GM20000 (cell line): ENCODE measurements at regions not wholly inside any gene's neighbourhood (a gene's known extent, or its start where the extent isn't known, plus 50 kb on each side); places are given as distances from the start of the nearest gene placed in this dataset.

Experiments
- DNase-seq: peaks from one replicate; pipeline ENCODE4 v3.0.0; 2012; ENCODE audit warnings: low spot score
- TF ChIP-seq, protein P1 (sequence below): IDR thresholded peaks from 2 replicates; pipeline ENCODE4 v1.5.1; 2012; ENCODE audit warnings: mild to moderate bottlenecking, control low read depth; ENCODE audit errors: extremely low read depth, missing control alignments

DNA sequence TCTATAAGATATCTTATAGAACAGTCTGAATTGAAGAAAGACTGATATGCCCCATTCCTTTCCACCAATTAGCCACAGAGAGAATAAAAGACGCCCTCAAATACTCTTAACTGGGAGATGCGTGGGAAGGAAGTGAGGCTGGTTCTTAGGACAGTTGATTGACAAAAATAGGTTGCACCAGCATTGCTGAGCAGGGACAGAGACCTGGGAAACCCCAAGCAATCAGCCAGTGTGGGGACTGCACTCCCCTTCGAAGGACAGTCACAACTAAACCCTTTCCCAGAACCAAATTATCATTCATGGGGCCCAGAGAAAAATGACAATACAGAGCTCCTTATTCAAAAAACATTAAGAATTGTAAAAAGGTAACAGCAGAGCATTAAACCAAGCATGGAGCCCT is 196.9 kb upstream of the GHITM start:
- no peak for DNase-seq
- TF ChIP-seq, protein P1, sequence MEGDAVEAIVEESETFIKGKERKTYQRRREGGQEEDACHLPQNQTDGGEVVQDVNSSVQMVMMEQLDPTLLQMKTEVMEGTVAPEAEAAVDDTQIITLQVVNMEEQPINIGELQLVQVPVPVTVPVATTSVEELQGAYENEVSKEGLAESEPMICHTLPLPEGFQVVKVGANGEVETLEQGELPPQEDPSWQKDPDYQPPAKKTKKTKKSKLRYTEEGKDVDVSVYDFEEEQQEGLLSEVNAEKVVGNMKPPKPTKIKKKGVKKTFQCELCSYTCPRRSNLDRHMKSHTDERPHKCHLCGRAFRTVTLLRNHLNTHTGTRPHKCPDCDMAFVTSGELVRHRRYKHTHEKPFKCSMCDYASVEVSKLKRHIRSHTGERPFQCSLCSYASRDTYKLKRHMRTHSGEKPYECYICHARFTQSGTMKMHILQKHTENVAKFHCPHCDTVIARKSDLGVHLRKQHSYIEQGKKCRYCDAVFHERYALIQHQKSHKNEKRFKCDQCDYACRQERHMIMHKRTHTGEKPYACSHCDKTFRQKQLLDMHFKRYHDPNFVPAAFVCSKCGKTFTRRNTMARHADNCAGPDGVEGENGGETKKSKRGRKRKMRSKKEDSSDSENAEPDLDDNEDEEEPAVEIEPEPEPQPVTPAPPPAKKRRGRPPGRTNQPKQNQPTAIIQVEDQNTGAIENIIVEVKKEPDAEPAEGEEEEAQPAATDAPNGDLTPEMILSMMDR: no peak

DNA sequence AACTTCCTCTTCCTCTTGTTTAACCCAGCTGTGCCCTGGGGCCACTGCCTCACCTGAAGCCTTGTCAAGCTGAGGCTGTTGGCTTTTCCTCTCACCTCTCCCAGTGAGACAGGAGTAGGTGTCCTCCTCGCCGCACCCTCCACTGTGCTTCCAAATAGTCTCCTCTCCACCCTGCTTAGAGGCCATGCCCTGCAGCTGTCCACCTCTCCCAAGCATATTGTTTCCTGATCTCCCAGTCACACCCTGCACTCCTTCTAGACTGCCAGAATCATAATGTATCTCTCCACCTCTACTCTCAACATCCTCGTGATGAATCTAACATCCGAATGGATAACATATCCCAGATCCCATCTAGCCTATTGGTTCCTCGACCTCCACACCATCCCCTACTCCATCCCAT is 196.3 kb upstream of the GHITM start:
- TF ChIP-seq, protein P1: no peak
- DNase-seq: no peak

DNA sequence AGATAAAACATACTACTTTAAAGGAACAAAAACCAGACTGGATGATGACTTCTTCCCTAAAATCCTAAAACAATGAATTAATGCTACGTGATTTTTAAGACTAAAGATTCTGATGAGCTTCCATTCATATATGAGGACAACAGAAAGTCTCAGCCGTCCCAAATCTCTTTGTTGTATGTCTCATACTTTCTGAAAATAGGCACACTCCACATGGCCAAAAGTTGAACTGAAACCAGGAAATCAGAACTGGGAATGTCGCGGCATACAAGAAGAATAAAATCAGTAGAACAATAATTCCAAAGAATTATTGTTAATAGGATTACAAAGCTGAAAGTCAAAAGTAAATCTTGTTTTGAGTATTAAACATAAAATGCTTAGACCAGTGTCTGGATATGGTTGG is 195.4 kb upstream of the GHITM start:
- TF ChIP-seq, protein P1: no peak
- no peak for DNase-seq

DNA sequence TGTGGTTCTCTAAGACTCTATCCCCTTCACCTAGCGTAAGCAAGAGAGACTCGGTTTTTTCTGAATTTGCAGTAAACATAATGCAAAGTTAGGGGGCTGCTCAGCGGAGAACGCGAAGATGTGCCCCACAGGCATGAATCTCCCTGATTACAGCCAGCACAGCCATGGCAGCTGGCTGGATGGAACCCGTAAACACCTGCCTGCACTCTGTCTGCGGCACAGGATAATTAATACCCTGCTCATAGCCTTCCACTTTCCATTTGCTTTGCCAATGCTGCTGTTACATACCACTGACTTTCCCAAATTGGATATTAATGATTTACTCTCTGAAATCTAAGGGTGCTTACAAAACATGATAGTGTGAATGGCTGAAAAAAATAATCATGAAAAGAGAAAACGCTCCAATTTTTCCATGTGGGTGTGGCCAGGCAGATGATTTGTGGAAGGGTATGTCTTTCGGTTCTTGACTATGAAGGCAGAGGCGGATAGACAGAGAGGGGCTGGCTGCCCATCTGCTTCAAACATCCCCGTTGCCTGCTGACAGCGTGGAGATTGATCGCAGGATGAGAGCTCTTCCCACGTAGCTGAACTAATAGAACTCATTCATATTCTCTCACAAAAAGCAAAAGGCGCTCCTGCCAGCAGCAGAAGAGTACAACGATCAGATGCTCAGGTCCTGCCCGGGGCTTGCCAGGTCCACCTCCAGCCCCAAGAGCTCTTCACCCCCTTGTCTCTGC is 193.2 kb upstream of the GHITM start:
- TF ChIP-seq, protein P1: no peak

DNA sequence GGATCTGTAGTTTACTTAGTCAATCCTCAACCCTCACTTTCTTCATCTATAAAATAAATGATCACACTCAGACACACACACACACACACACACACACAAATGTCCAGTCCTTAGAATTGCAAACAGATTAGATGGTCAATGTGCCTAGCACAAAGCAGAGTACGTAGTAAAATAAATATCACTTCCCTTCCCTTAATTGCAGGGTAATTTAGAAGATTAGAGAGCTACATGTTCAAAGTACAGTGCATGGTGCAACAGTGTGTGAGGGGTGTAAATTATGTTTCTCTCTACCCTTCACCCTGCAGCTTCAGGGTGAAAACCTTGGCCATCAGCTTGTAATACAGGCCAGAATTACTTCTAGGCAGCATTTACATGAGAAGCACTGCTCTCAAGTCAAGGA is 187.0 kb upstream of the GHITM start:
- TF ChIP-seq, protein P1: no peak
- DNase-seq: no peak

More for the DNA sequence above, 193.2 kb upstream of the GHITM start:
- no peak for DNase-seq

DNA sequence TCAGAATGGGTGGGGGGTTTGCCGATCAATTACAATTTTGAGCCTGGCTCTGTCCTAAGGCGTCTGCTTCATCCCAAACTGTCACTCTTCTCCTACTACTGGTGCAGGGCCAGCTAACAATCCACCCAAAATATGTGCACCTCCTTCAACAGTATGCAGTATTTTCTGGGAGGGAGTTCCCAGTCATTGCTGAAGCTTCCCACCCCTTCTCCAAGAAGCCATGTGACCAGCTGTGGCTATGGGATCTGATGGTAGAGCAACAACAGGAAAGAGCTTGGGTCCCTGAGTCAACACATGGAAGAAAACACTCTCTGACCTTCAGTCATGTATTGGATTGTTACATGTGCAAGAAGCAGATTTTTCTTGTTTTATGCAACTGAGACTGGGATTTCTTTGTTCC is 185.7 kb upstream of the GHITM start:
- TF ChIP-seq, protein P1: no peak
- DNase-seq: no peak

DNA sequence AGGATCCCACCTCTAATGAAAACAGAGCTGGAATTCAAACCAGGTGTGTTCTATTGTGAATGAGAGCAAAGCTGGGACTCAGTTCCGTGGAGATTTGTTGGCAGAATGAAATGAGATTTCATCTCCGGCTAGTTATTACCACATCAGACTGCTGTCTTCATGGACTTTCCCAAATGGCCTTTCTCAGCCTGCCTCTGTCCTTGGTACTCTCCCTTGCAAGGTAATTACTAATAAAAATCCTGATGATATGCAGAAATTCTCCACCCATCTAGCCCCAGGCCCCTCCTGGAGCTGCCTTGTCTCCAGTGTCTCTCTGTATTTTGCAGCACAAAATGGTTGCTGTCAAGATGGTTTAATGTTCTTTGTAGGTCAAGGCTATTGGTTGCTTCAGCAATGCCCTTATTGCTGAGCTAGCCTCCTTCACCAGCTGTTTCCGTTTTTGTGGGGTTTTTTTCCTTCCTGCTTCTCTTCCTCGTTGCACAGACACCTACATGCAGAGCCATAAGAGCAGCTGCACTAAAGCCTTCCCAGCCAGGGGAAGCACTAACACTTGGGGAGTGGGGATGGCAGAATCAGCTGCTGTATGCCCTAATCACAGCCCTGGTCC is 185.0 kb upstream of the GHITM start:
- TF ChIP-seq, protein P1: no peak
- no peak for DNase-seq
